Umbilical cord (tissue), 1 donor: ENCODE measurements at regions not wholly inside any gene's neighbourhood (a gene's known extent, or its start where the extent isn't known, plus 50 kb on each side); places are given as distances from the start of the nearest gene placed in this dataset.
A peak's percentile ranks its signal among the peaks of the same experiment; 100 is the strongest.
"Not testable (repeated sequence)": the region's sequence is repeated elsewhere in the genome, so short reads cannot be mapped to it uniquely, and the experiment has no call there.

Source experiments
- DNase-seq: peaks from one replicate; pipeline ENCODE4 v3.0.0-alpha.2; 2015; ENCODE audit warnings: low spot score

- no peak for DNase-seq
These were observed 104.1 kb upstream of the KCTD1 start for GRCh38 chr18:26652501-26652900.

DNA sequence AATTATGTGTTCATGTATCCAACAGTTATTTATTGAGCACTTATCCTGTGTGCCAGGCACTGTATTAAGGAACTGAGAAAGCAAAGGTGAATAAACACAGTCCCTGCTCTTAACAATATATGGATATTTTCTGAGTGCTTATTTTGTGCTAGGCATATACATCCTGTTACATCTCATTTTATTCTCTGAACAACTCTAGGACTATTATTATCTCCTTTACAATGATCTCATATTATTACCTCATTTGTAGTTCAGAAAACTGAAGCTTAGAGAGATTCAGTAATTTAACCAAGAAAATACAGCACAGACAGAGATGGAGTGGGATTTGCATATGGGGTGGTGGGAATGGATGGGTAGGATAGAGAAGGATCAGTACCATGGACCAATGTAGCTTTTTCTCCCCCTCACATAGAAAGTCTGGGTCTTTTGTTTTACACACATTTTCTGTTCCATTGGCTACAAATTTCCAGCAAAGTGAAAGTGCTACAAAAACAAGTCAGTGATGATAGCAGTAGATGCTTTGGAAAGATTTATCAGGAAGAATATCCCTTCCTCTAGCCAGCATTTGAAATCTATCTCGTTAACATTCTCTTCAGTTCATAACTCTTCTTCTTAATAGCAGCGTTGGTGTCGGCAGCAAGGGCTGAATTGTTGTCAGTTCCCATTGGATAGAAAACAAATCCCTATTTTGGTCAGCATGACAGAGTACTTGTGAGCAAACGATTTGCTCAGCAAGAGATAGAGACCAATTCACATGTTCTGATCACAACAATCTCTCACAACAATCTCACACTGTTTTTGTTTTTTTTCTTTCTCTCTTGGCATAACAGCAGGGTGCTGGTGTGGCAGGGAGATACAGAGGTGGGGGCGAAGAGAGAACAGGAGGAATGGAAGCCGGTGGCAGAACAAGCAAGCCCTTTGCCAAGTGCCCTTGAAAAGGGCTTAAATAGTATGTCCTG lies 102.2 kb upstream of the KCTD1 start:
- peak; percentile 20 for DNase-seq

- DNase-seq: no peak
These were observed 100.8 kb upstream of the KCTD1 start for GRCh38 chr18:26649193-26649543.

DNA sequence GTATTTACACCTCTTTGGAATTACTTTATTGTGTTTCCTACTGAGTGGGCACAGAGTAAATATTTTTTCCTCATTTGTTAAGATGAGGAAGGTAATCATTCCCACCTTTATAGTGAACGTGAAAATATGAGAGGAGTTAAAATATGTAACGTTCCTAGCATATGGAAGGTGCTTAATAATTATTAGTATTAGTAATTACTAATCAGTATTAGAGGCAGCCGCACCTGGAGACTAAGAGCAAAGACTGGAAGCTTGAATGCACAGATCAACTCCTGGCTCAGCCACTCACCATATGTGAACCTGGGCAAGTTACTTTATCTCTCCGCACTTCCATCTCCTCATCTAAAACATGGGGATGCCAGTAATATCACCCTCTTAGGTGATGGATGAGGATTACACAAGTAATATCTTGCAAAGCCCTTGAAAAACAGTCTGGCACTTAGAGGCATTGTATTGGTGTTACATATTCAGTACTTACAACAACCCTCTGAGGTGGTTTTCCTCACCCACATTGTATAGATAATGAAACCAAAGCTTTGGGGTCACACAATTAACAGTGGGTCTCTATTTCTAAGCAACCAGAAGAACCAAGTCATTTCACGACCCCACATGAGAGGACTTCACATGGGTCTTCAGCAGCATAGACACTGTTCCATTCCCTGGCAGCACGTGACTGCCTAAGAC lies 100.3 kb upstream of the KCTD1 start:
- no peak for DNase-seq

- DNase-seq: no peak
These were observed 98.5 kb upstream of the KCTD1 start for GRCh38 chr18:26646901-26647300.

GRCh38 chr18:26642440-26643348 lies 94.3 kb upstream of the KCTD1 start:
- no peak for DNase-seq

- DNase-seq: no peak
These were observed 92.2 kb upstream of the KCTD1 start for GRCh38 chr18:26640541-26640940.

- DNase-seq: no peak
These were observed 90.8 kb upstream of the KCTD1 start for GRCh38 chr18:26639149-26639548.

DNA sequence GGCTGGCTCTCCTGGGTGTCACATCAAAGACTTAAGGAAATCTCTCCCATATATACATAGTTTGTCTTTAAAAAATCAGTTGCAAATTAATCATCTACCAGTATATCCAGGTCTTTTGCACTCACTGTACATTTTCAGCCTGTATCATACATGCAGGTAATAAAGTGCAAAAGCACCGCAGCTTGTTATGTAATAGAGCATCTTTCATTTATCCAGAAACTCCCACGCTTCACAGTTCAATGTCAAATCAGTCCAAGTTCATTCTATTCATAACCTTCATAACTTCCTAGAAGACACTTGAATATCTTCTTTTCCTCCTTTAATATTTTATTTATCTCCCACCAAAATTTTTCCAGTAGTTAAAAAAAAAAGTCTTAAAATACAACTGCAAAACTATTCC lies 89.6 kb upstream of the KCTD1 start:
- no peak for DNase-seq

- no peak for DNase-seq
These were observed 89.0 kb upstream of the KCTD1 start for GRCh38 chr18:26637324-26637723.

DNA sequence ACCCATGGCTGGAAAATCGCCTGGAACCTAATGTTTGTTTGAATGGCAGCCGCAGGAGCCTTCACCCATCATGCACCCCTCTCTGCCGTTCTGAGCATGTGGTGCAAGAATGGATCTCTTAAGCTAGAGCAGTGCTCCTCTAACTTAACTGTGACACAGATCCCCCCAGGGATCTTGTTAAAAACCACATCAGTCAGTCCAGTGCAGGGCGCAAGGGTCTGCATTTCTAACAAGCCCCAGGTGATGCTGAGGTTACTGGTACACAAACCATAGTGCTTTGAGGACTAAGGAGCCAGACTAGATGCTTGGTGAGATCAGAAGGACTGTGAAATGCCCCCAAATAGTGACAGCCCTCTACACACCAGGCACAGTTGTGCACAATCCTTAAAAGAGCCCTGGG lies 87.1 kb upstream of the KCTD1 start:
- no peak for DNase-seq

- no peak for DNase-seq
These were observed 86.3 kb upstream of the KCTD1 start for GRCh38 chr18:26634631-26635030.

- no peak for DNase-seq
These were observed 82.8 kb upstream of the KCTD1 start for GRCh38 chr18:26631135-26631534.

DNA sequence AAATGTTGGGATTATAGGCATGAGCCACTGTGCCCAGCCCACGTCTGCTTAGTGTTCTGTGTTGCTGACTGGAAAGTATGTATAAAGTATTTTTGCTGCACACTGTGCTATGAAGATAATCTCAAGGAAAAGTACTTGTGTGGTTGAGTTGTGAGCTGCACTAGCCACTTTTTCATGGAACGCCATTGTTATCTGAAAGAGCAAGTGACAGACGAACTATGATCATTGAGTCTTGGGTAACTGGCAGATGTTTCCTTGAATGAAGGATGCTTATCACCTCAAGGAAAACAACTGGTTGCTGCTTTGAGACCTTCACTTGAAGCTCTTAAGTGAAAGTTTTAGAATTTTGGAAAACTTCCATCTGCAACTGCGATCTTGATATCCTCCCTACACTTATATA lies 82.2 kb upstream of the KCTD1 start:
- no peak for DNase-seq

DNA sequence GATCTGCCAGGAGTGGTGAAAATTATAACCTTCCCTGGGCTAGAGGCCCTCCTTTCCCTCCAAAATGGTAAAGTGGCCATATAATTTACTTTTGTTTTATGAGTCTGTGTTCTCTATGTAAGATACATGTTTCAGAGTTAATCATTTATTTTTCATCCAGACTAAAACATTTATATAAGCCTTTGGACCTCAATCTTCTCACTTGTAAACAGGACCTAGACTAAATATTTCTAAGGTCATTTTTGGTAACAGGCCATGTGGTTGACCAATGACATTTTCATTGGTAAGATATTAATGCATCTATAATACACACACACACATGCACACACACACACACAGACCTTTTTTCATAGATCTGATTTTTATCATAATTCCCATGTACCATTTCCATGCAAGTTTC lies 79.7 kb upstream of the KCTD1 start:
- DNase-seq: no peak

GRCh38 chr18:26624443-26624842 lies 76.1 kb upstream of the KCTD1 start:
- DNase-seq: no peak

DNA sequence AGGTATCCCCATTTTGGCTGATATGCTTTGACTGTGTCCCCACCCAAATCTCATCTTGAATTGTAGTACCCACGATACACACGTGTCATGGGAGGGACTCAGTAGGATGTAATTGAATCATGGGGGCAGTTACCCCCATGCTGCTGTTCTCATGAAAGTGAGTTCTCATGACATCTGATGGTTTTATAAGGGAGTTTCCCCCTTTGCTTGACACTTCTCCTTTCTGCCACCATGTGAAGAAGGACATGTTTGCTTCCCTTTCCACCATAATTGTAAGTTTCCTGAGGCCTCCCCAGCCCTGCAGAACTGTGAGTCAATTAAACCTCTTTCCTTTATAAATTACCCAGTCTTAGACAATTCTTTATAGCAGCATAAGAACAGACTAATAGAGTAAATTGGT lies 75.0 kb upstream of the KCTD1 start:
- DNase-seq: not testable (repeated sequence)

DNA sequence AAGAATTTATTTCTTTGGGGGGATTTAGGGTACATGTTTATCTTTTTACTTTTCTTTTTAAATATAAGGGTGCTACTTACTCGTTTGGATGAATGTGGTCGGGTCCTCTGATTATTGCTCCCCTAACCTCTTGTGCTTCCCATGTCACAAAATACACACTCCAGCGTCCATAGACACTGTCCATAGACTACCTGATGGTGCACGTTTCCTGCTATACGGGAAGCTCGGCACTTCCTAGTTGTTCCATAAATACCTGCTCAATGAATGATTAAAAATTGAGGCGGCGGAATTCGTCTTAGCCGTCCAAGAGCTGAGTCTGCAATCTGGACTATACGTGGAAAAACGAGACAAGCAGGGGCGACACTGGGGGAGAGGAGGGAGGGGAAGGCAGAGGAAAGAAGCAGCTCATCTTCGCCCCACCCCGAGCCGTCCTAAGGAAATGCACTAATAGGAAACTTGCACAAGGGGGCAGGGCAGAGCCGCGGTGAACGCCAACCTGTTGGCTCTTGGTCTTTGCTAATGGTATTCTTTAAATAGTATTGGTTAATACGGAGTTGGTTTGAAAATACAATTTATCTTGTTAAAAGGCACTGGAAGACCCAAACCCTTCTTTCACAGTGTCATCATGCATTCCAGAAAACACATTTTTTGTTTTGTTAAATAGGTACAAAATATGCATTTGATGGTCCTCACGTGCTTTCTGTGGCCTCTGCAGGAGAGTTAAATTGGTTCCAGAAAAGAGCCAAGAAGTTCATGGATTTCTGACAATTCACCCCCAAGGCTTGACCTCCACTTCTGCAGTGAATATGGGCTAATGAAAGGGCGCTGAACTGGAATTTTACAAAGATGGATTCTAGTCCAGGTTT lies 73.0 kb upstream of the KCTD1 start:
- DNase-seq: peak; percentile 45

DNA sequence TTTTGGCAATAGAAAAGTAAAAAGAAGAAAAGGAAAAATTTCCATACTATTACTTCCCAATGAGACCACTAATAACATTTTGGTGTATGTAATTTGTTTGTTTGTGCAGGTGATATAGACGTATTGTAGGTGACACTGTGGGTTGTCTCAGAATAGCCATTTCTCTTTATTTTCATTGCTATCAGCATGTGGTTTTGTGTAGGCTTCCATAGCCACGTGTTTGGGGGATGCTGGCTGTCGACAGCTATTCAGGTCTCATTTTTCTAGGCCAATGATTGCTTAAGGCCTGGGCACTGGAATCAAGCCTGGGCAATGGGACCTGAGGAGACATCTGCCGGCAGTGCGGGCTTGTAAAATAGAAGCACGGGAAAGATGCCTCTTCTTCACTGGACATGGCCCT lies 71.0 kb upstream of the KCTD1 start:
- no peak for DNase-seq

GRCh38 chr18:26618135-26618534 lies 69.8 kb upstream of the KCTD1 start:
- DNase-seq: no peak

DNA sequence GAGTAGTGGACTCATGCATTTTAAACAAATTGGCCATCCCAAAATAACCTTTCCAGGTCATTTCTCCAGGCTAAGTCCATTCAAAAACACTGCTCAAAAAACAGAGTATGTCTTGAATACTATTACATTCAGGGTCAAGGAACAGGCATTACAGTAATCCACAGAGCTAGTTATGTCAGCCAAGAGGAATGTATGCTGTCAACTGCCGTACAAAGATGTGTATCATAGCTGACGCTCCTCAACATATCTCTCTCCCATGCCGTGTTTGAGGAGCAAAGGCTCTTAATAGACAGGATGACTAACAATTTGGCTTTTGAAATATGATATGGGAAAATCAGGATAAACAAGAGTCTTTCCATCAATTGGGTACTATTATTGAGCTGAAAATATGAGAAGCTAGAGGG lies 68.8 kb upstream of the KCTD1 start:
- peak; percentile 92 for DNase-seq
